ENCODE measurements at regions not wholly inside any gene's neighbourhood (a gene's known extent, or its start where the extent isn't known, plus 50 kb on each side); places are given as distances from the start of the nearest gene placed in this dataset.

DNA sequence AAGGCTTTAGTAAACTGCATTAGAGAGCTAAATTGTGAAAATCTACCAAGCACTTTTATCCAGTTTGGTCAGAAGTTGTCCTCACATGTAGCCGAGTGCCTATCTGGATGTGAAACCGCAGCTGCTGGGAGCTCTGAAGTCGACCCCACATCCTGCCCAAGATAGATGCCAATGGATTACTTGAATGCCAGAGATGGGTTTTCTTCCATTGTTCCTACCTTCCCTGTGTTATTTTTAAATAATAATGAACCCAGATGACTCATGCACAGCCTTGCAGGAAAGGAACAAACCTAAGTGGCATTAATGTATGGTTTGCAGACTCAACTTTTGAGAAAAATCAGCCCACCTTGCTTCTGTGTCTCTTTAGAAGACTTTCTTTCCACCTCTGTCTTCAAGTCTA lies 408.5 kb downstream of the FBXO15 start:
- peaks cover 2% of the 10 kb centered on the region for H3K9me3 Mint-ChIP-seq (ENCODE audit: unreplicated experiment)
- peaks cover 13% of the 10 kb centered on the region for H3K4me1 Mint-ChIP-seq (ENCODE audit: low read depth, unreplicated experiment)
- no peak for DNase-seq
- H3K36me3 Mint-ChIP-seq (ENCODE audit: unreplicated experiment), result no peaks in the 10 kb centered on the region
- no peaks in the 10 kb centered on the region for H3K27me3 Mint-ChIP-seq (ENCODE audit: unreplicated experiment)
- H3K4me3 Mint-ChIP-seq (ENCODE audit: unreplicated experiment), result no peak overlapping the region
- TF ChIP-seq, protein P1, sequence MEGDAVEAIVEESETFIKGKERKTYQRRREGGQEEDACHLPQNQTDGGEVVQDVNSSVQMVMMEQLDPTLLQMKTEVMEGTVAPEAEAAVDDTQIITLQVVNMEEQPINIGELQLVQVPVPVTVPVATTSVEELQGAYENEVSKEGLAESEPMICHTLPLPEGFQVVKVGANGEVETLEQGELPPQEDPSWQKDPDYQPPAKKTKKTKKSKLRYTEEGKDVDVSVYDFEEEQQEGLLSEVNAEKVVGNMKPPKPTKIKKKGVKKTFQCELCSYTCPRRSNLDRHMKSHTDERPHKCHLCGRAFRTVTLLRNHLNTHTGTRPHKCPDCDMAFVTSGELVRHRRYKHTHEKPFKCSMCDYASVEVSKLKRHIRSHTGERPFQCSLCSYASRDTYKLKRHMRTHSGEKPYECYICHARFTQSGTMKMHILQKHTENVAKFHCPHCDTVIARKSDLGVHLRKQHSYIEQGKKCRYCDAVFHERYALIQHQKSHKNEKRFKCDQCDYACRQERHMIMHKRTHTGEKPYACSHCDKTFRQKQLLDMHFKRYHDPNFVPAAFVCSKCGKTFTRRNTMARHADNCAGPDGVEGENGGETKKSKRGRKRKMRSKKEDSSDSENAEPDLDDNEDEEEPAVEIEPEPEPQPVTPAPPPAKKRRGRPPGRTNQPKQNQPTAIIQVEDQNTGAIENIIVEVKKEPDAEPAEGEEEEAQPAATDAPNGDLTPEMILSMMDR (IDR thresholded peaks at IDR 0.05; ENCODE audit: partially characterized antibody, unreplicated experiment), result no peak
- H3K27ac Mint-ChIP-seq (ENCODE audit: unreplicated experiment), result no peak overlapping the region

DNA sequence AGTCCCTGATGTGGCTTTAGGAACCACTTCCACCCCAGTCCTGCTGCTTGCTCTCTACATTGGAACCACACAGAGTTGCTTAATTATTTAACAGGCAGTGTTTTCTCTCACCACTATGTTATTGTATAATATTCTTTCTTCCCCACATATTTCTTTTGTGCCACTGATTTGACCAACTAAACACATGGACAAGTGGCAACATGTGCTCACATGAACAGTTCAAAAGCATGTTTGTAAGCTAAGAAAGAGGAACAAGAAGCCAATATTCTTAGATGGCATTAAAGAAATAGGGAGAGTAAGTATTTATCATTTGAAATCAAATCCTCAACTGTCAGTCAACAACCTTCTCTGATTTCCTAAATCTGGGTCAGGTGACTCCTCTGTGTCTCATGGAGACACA lies 409.6 kb downstream of the FBXO15 start:
- no peaks in the 10 kb centered on the region for H3K27me3 Mint-ChIP-seq (ENCODE audit: unreplicated experiment)

GRCh38 chr18:73735836-73736235 lies 411.8 kb downstream of the FBXO15 start:
- TF ChIP-seq, protein P1 (IDR thresholded peaks at IDR 0.05; ENCODE audit: partially characterized antibody, unreplicated experiment), result no peak
- Mint-ChIP-seq H3K4me3 (ENCODE audit: unreplicated experiment) (no peak overlapping the region), H3K36me3 (ENCODE audit: unreplicated experiment) (no peaks in the 10 kb centered on the region), H3K9me3 (ENCODE audit: unreplicated experiment) (peaks cover 2% of the 10 kb centered on the region), H3K27me3 (ENCODE audit: unreplicated experiment) (no peaks in the 10 kb centered on the region), H3K4me1 (ENCODE audit: low read depth, unreplicated experiment) (no peaks in the 10 kb centered on the region), H3K27ac (ENCODE audit: unreplicated experiment) (no peak overlapping the region)
- DNase-seq, result no peak

More for the DNA sequence above, 409.6 kb downstream of the FBXO15 start:
- Mint-ChIP-seq H3K9me3 (ENCODE audit: unreplicated experiment) (no peaks in the 10 kb centered on the region), H3K36me3 (ENCODE audit: unreplicated experiment) (no peaks in the 10 kb centered on the region), H3K4me3 (ENCODE audit: unreplicated experiment) (no peak overlapping the region), H3K27ac (ENCODE audit: unreplicated experiment) (no peak overlapping the region), H3K4me1 (ENCODE audit: low read depth, unreplicated experiment) (peaks cover 4% of the 10 kb centered on the region)
- no peak for DNase-seq
- TF ChIP-seq, protein P1 (IDR thresholded peaks at IDR 0.05; ENCODE audit: partially characterized antibody, unreplicated experiment), result no peak

- no peak overlapping the region for H3K27ac Mint-ChIP-seq (ENCODE audit: unreplicated experiment)
- no peak overlapping the region for H3K4me3 Mint-ChIP-seq (ENCODE audit: unreplicated experiment)
- peaks cover 2% of the 10 kb centered on the region for H3K9me3 Mint-ChIP-seq (ENCODE audit: unreplicated experiment)
- TF ChIP-seq, protein P1 (IDR thresholded peaks at IDR 0.05; ENCODE audit: partially characterized antibody, unreplicated experiment), result no peak
- no peaks in the 10 kb centered on the region for H3K4me1 Mint-ChIP-seq (ENCODE audit: low read depth, unreplicated experiment)
- peaks cover 2% of the 10 kb centered on the region for H3K27me3 Mint-ChIP-seq (ENCODE audit: unreplicated experiment)
- DNase-seq, result no peak
- H3K36me3 Mint-ChIP-seq (ENCODE audit: unreplicated experiment), result no peaks in the 10 kb centered on the region
These were observed 413.8 kb downstream of the FBXO15 start for GRCh38 chr18:73733806-73734314.

GRCh38 chr18:73733376-73733775 lies 414.3 kb downstream of the FBXO15 start:
- peaks cover 2% of the 10 kb centered on the region for H3K9me3 Mint-ChIP-seq (ENCODE audit: unreplicated experiment)
- H3K27me3 Mint-ChIP-seq (ENCODE audit: unreplicated experiment), result peaks cover 2% of the 10 kb centered on the region
- H3K4me3 Mint-ChIP-seq (ENCODE audit: unreplicated experiment), result no peak overlapping the region
- no peak for DNase-seq
- TF ChIP-seq, protein P1 (IDR thresholded peaks at IDR 0.05; ENCODE audit: partially characterized antibody, unreplicated experiment), result no peak
- no peaks in the 10 kb centered on the region for H3K4me1 Mint-ChIP-seq (ENCODE audit: low read depth, unreplicated experiment)
- no peaks in the 10 kb centered on the region for H3K36me3 Mint-ChIP-seq (ENCODE audit: unreplicated experiment)
- no peak overlapping the region for H3K27ac Mint-ChIP-seq (ENCODE audit: unreplicated experiment)

Data from glutamatergic neuron (in vitro differentiated cells).